Right forelimb (tissue), 1 donor: ENCODE measurements at regions not wholly inside any gene's neighbourhood (a gene's known extent, or its start where the extent isn't known, plus 50 kb on each side); places are given as distances from the start of the nearest gene placed in this dataset.
"Not testable (repeated sequence)": the region's sequence is repeated elsewhere in the genome, so short reads cannot be mapped to it uniquely, and the experiment has no call there.

Experiments used
- DNase-seq: peaks from one replicate; pipeline ENCODE4 v3.0.0-alpha.2; 2018

DNA sequence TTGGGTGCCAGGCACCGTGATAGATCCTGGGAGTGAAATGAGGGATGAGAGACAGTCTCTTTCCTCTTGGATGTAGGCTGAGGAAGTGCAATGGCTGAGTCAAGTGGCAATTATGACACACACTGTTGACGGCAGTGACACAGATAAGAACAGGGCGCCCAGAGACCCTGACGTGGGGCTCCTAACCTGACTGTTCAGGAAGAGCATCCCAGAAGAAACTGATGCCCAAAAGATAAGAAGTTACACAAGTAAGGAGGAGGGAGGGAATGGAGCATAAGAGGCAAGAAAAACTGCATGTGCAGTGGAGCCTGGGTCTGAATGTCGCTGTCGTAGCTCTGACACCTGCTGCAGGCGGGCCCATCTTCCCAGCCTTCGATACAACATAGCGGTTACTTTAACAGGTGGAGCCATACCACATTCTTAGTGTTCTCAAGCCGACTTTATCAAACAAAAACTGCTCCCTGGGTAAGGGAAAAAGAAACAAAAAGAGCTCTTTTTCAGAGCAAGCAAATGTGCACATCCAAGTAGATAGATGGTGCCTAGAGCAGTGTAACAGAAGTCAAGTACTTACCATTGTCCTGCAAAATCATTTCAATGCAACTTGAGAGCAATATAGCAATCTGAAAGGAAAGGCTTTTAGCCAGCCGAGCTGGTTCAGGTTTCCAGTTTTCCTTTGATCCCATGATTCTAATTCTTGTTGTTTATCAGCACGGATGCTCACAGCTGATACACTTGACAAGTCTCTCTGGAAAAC, 463.9 kb upstream of the JARID2 start:
- DNase-seq: no peak

DNA sequence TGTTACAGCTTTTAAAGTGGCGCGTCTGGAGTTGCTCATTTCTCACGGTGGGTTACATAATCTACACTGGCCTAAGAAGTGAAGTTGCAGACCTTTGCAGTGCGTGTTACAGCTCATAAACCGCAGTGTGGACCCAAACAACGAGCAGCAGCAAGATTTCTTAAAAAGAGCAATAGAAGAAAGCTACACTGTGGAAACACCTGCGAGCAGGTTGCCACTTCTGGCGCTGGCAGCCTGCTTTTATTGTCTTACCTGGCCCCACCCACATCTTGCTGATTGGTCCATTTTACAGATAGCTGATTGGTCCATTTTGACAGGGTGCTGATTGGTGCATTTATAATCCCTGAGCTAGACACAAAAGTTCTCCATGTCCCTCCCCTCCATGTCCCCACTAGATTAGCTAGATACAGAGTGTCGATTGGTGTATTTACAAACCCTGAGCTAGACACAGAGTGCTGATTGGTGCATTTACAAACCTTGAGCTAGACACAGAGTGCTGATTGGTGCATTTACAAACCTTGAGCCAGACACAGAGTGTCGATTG, 462.9 kb upstream of the JARID2 start:
- not testable (repeated sequence) for DNase-seq

DNA sequence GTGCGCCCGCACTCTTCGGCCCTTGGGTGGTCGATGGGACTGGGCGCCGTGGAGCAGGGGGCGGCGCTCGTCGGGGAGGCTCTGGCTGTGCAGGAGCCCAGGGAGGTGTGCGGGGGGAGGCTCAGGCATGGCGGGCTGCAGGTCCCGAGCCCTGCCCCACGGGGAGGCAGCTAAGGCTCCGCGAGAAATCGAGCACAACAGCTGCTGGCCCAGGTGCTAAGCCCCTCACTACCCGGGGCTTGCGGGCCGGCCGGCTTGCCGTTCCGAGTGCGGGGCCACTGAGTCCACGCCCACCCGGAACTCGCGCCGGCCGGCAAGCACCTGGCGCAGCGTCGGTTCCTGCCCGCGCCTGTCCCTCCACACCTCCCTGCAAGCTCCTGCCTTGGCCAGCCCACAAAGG, 462.3 kb upstream of the JARID2 start:
- no peak for DNase-seq

- no peak for DNase-seq
Measured at GRCh38 chr6:14784596-14785492, 461.0 kb upstream of the JARID2 start.

DNA sequence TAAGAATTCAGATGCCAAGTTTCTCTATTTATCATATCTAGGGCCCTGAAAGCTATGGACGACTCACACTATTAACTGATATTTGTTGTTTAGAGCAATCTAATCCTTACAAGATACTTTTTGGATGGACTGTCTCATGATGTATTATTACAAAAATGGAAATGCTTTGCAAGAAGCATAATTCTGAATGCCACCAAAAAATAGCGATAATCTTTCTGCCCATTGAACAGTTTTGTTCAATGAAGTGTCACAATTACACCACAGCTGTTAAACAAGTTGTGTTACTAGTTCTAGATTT, 460.4 kb upstream of the JARID2 start:
- no peak for DNase-seq

DNA sequence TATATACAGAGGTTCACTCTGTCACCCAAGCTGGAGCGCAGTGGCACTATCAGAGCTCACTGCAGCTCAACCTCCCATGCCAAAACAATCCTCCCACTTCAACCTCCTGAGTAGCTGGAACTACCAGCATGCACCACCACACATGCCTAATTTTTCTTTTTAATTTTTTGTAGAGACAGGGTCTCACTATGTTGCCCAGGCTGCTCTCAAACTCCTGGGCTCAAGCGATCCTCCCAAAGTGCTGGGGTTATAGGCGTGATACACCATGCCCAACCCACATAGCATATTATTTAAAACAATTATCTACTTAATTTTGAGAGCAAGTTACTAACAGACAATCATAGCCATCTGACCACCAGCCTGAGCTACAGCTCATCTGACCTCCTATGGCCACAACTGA, 459.9 kb upstream of the JARID2 start:
- no peak for DNase-seq

DNA sequence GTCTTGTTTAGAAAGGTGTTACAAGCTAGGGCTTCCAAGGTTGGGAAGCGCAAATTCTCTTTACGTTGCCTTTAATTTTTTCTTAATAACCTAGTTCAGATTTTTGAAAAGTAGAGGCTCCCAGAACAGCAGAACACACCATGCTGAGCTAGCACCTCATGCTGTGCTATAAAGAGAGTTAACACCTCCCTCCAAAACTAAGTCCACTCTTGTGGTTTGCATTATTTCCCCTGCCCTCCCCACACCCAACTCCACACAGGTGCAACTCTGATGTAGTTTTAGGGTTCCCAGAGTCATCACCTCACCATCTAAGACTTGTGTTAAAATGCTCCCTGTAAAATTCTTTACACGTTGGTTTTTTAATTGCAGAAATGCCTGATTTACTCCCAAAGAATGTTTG, 459.4 kb upstream of the JARID2 start:
- no peak for DNase-seq

- DNase-seq: no peak
Measured at GRCh38 chr6:14787250-14787649, 458.6 kb upstream of the JARID2 start.

DNA sequence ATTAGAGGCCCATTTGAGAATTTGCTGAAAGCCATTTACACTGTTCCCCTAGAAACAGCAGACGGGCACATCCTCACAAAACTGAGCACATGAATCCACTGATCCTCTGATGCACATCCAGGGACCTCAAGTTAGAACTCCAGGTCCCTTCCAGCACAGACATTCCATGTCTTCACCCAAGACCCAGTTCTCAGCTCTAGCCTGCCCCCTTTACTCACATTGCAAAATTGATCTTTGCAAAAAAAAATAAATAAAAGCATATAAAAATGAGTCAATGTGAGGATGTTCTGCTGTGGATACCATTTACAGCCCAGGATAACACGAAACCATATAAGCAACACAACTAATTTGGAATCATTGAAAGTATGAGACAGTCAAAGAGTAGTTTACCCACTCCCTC, 458.2 kb upstream of the JARID2 start:
- no peak for DNase-seq

- no peak for DNase-seq
Measured at GRCh38 chr6:14789996-14790395, 455.9 kb upstream of the JARID2 start.

DNA sequence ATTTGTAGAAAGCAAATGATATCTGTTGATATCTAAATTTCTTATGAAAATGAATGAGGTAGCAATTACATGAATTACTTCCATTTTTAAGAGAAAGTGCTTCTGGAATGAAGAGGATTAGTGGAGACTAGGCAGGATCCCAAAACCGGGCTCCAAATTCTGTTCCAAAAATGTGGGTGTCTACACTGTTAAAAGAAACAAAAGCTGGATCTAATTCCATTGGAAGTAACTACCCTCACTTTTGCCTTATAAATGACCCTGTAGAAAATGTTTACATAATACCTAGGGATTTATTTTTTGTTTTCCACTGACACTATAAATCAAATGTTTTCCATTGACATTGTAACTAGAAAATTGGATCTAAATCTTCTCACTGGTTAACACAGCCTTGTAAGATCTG, 454.9 kb upstream of the JARID2 start:
- no peak for DNase-seq

GRCh38 chr6:14791526-14791925, 454.3 kb upstream of the JARID2 start:
- no peak for DNase-seq

DNA sequence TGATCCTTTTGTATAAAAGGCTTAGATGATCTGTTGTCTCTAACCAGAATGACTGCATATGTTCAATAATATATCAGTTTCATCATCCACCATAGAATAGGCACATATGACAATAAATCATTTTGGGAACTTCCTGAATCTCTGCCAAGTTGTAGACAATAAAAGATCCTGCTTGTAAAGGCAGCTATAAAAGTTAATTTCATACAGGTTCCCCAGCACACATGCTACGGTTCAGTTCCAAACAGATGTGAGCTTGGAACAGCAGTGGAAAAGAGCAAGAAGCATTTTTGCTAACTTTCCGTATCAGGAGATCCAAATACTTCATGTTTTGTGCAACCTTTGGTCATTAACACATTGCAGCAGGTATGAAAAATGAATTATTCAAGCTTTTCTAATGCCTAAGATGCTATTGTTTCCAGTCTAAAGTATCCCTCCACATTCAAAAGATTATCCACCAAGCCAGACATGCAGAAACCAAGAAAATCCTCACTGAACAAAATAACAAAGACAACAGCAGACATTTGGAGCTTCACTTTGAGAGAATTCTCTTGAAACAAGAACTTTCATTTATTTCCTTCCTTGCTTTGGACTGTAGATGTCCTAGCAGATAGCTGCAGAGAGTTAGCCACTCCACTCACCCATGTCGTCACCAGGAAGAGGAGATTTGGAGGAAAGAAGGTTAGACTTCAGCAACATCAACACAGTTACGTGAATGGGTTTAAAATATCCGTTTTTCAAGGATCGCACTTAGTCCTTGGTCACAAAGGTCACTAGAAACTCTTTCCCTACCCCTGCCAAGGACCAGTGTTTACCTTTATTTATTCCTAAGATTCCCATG, 453.5 kb upstream of the JARID2 start:
- DNase-seq: no peak

- no peak for DNase-seq
Measured at GRCh38 chr6:14795451-14795850, 450.4 kb upstream of the JARID2 start.

GRCh38 chr6:14796974-14797762, 448.7 kb upstream of the JARID2 start:
- no peak for DNase-seq

DNA sequence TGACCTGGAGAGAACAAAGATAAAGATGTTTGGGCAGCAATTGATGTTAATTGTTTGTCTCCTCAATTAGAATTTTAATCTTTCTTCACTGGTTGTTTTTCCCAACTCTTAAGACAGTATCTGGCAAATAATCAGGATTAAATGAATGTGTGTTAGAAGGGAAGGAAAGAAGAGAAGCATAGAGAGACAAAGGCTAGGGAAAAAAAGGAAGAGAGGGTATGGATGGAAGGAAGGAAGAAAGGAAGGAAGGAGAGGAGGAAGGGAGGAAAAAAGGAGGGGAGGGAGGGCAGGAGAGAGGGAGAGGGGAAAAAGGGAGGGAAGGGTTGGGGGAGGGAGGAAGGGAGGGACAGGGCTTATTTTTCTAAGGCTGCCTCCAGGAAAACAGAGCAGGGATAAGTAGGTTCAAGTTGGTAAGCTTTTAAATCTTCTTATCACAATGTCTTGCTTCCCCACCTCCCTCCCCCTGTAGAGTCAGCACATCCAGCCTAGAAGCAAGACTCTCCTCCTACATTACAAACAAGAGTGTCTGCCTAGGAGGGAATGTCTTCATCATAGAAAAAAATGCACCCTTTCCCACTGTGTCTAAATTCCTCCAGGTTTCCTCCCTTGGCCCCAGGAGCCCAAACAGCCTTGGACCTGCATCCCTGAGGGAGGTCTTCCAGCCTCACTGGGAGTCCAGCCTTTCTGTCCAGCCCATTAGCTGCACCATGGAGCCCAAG, 447.8 kb upstream of the JARID2 start:
- DNase-seq: no peak

- no peak for DNase-seq
Measured at GRCh38 chr6:14798594-14798982, 447.3 kb upstream of the JARID2 start.

- no peak for DNase-seq
Measured at GRCh38 chr6:14798996-14799588, 446.8 kb upstream of the JARID2 start.

GRCh38 chr6:14799928-14800327, 445.9 kb upstream of the JARID2 start:
- DNase-seq: no peak

GRCh38 chr6:14802514-14803160, 443.2 kb upstream of the JARID2 start:
- no peak for DNase-seq
